ENCODE measurements at regions not wholly inside any gene's neighbourhood (a gene's known extent, or its start where the extent isn't known, plus 50 kb on each side); places are given as distances from the start of the nearest gene placed in this dataset.

DNA sequence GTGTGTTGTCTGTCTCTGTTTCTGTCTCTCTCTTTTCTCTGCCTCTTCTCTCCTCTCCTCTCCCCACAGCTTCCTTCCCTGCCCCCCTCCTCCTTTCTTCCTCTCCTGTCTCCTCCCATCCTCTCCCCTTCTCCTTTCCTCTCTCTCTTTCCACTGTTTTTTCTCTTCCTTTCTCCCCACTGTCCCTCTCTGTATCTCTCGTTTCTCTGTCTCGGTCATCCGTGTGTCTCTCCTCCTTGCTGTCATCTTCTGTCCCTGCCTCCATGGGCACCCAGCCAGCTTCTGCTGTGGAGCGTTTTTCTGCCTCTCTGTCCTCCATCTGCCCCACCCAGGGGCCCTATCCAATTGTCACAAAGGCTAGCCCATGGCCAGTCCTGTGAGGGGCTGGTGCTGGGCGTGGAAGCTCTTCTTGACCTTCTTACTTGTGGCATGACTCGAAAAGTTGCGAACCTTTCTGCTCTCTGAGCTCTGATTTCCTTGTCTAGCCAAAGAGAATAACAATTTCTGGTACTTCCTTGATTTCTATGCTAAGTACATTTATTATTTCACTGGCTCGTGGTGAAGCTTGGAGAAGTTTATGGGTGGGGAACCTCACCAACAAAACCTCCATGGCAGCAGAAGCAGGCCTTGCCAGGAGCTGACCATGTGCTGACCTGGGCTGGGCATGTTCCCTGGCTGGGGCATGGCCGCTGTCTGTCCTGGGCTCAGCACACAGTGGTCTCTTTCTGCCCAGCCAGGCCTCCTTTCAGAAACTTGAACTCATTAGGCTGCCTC lies 69.3 kb downstream of the CEBPB start:
- Histone ChIP-seq H3K36me3 (replicated peaks) (no peaks in the 10 kb centered on the region), H3K27ac (no peak overlapping the region), H3K4me3 (ENCODE audit: low read depth, low read length) (no peak overlapping the region), H3K27me3 (replicated peaks) (no peaks in the 10 kb centered on the region)
- no peak for TF ChIP-seq CTCF (IDR thresholded peaks at IDR 0.05; ENCODE audit: low read depth, low read length, missing control alignments)
- no peak for DNase-seq
- in situ Hi-C loops (cut with HindIII; ENCODE audit: low pct_ligation_motif_present, low sequenced_read_pairs), result no loop called here

DNA sequence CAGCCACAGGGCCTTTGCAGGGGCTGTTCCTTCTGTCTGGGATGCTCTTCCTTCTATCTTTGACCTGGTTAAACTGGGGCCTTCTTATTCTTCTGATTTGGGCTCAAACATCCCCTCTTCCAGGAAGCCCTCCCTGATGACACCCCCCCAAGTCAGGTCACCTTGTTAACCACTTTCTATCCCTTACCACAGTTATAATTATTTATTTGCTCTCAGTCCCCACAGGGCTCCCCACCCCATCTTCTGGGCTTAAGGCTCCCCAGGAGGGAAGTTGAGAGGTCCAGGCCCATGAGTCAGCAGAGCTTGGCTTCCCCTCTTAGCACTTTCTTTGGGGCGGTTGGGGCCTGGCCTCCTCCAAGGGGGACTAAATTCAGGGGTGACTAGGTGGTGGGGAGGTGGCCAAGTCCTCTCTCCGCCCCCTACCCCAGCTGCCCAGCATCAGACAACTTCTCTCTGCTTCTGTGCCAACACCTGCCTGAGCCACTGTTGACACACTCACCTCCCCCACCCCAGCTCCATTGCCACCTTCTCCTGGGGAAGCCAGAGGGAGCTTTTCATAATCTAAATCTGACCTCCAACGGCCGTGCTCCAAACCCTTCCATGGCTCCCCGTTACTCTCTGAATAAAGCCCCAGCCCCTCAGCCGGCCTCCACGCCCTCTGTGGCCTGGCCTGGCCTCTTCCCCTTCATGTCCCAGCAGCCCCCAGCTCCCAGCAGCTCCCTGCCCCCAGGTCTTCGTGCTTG lies 70.0 kb downstream of the CEBPB start:
- DNase-seq, result no peak
- Histone ChIP-seq H3K27ac (no peak overlapping the region), H3K4me3 (ENCODE audit: low read depth, low read length) (no peak overlapping the region), H3K36me3 (replicated peaks) (no peaks in the 10 kb centered on the region), H3K27me3 (replicated peaks) (no peaks in the 10 kb centered on the region)
- in situ Hi-C loops (cut with HindIII; ENCODE audit: low pct_ligation_motif_present, low sequenced_read_pairs), result no loop called here
- TF ChIP-seq CTCF (IDR thresholded peaks at IDR 0.05; ENCODE audit: low read depth, low read length, missing control alignments), result no peak

- no peak for TF ChIP-seq CTCF (IDR thresholded peaks at IDR 0.05; ENCODE audit: low read depth, low read length, missing control alignments)
- DNase-seq, result no peak
- H3K27ac ChIP-seq, result no peak overlapping the region
- H3K27me3 ChIP-seq (replicated peaks), result no peaks in the 10 kb centered on the region
- in situ Hi-C loops (cut with HindIII; ENCODE audit: low pct_ligation_motif_present, low sequenced_read_pairs), result no loop called here
- no peak overlapping the region for H3K4me3 ChIP-seq (ENCODE audit: low read depth, low read length)
- H3K36me3 ChIP-seq (replicated peaks), result no peaks in the 10 kb centered on the region
Measured at GRCh38 chr20:50261471-50262212, 71.0 kb downstream of the CEBPB start.

DNA sequence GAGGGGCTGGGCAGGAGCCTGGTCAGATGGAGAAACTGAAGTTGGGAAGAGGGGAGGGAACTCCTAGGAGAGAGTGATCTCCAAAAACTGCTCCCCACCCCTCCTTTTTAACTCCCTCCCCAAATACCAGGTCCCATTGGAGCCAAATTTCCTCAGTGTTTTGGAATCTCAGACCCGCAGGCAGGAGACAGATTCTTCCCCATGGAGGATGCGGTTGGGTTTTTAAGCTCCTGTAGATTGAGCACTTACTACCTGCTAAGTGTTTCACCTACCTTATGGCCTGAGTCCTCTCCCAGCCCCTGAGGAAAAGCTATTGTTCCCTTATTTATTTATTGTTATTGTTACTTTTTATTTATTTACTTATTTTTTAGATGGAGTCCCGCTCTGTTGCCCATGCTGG lies 73.2 kb downstream of the CEBPB start:
- H3K27ac ChIP-seq, result no peak overlapping the region
- no peak overlapping the region for H3K4me3 ChIP-seq (ENCODE audit: low read depth, low read length)
- DNase-seq, result no peak
- no peaks in the 10 kb centered on the region for H3K36me3 ChIP-seq (replicated peaks)
- no peaks in the 10 kb centered on the region for H3K27me3 ChIP-seq (replicated peaks)
- in situ Hi-C loops (cut with HindIII; ENCODE audit: low pct_ligation_motif_present, low sequenced_read_pairs), result no loop called here
- TF ChIP-seq CTCF (IDR thresholded peaks at IDR 0.05; ENCODE audit: low read depth, low read length, missing control alignments), result no peak

DNA sequence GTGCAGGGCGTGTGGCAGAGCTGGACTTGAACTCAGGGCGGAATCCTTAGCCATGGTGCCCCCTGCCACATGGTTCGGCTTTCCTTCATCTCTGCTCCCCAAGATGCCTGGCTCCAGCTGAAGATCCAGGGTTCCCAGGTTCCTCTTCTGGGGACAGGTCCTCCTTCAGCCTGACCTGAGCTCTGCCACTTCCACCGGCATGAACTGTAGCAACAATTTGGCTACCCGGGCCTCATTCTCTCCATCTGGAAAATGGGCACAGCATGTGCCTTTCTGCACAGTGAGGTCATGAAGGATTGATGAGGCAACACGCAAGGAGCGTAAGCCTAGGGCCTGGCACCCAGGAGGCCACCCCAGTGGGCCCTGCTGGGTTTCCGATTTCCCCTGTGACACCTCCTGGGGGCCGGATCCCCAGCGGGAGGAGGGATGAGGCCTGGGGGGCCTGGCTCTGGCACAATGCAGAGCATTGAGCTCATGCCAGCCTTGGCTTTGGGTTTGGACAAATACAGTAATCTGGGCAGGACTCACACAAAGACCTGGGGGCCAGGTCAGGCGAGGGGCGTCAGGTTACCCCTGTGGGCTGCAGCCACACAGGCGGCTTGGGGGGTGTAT lies 74.0 kb downstream of the CEBPB start:
- H3K27ac ChIP-seq, result no peak overlapping the region
- TF ChIP-seq CTCF (IDR thresholded peaks at IDR 0.05; ENCODE audit: low read depth, low read length, missing control alignments), result no peak

More for the DNA sequence above, 74.0 kb downstream of the CEBPB start:
- DNase-seq, result no peak
- in situ Hi-C loops (cut with HindIII; ENCODE audit: low pct_ligation_motif_present, low sequenced_read_pairs), result no loop called here
- Histone ChIP-seq H3K4me3 (ENCODE audit: low read depth, low read length) (no peak overlapping the region), H3K36me3 (replicated peaks) (no peaks in the 10 kb centered on the region), H3K27me3 (replicated peaks) (no peaks in the 10 kb centered on the region)
